Right lobe of liver (tissue), 6 donors: ENCODE measurements at regions not wholly inside any gene's neighbourhood (a gene's known extent, or its start where the extent isn't known, plus 50 kb on each side); places are given as distances from the start of the nearest gene placed in this dataset.

ENCODE experiments used
- ATAC-seq, 4 donors: fragments of 200-7000 bp; cut with Tn5 transposase; one replicate each; pipeline ENCODE4 v1.9.1; 2020; ENCODE audit warnings: mild to moderate bottlenecking in 4 of 4, moderate library complexity in 4 of 4
- DNase-seq, 3 donors: peaks; one replicate each; pipeline ENCODE4 v3.0.0-alpha.2; 2020
- H3K27ac ChIP-seq, 3 donors: fragments of 200-600 bp; one replicate each; pipeline ENCODE4 v1.8.0; 2022
- H3K27me3 ChIP-seq, 2 donors: fragments of 200-600 bp; one replicate each; pipeline ENCODE4 v1.8.0; 2022
- H3K36me3 ChIP-seq, 4 donors: fragments of 200-600 bp; sonication (generic) in 1 of 4; one replicate each; pipeline versions ENCODE4 v1.5.1 to v1.8.0; 2017 to 2022; ENCODE audit warnings: control low read depth in 1 of 4
- H3K4me1 ChIP-seq, 4 donors: fragments of 200-600 bp; sonication (generic) in 1 of 4; one replicate each; pipeline versions ENCODE4 v1.5.1 to v1.8.0; 2017 to 2022; ENCODE audit warnings: control low read depth in 1 of 4
- H3K4me3 ChIP-seq, 3 donors: fragments of 200-600 bp; one replicate each; pipeline ENCODE4 v1.8.0; 2022
- H3K9me3 ChIP-seq, 4 donors: fragments of 200-600 bp; sonication (generic) in 1 of 4; one replicate each; pipeline versions ENCODE4 v1.5.1 to v1.8.0; 2017 to 2022; ENCODE audit warnings: control low read depth in 1 of 4
- POLR2A ChIP-seq: fragments of 450-650 bp; IDR thresholded peaks from one replicate; pipeline ENCODE4 v1.6.1; 2017; ENCODE audit warnings: antibody characterized with exemption, mild to moderate bottlenecking
- WGBS: methylation state at CpG from one replicate; pipeline ENCODE4 v1.1.6; 2018; ENCODE audit warnings: low coverage, low lambda C conversion rate; ENCODE audit not compliant: insufficient coverage; ENCODE audit errors: missing lambda C conversion rate; 5-methylcytosine and 5-hydroxymethylcytosine counted together
- intact Hi-C, 2 donors: fragments of 100-400 bp; cut with DNase I; formaldehyde crosslinking; loops; one replicate each; pipeline versions ENCODE4 v1.11.2 to v1.14.1; 2022
- TF ChIP-seq, protein P1 (sequence below), 4 donors: fragments of 200-600 bp in 3 of 4; fragments of 450-650 bp in 1 of 4; IDR thresholded peaks; one replicate each; pipeline versions ENCODE4 v1.5.1 to v1.8.0; 2016 to 2022; ENCODE audit warnings: antibody characterized with exemption in 4 of 4, mild to moderate bottlenecking in 2 of 4
- donor health status: DM: no; HTN: yes; CAD: no.
- donor health status: DM: no; HTN: no; CAD: no.
- donor health status: DM: no; HTN: no; CAD: no.
- donor health status: DM: no; HTN: yes; CAD: no.
- donor health status: DM: no; HTN: yes; CAD: no.

- Histone ChIP-seq H3K4me1 (no peaks in the 10 kb centered on the region), H3K4me3 (no peak overlapping the region), H3K27me3 (no peaks in the 10 kb centered on the region), H3K27ac (no peak overlapping the region), H3K36me3 (no peaks in the 10 kb centered on the region), H3K9me3 (no peaks in the 10 kb centered on the region)
- WGBS, result 21% methylated on average over 3 of the region's 3 CpGs
- TF ChIP-seq POLR2A, result no peak
- TF ChIP-seq, protein P1, sequence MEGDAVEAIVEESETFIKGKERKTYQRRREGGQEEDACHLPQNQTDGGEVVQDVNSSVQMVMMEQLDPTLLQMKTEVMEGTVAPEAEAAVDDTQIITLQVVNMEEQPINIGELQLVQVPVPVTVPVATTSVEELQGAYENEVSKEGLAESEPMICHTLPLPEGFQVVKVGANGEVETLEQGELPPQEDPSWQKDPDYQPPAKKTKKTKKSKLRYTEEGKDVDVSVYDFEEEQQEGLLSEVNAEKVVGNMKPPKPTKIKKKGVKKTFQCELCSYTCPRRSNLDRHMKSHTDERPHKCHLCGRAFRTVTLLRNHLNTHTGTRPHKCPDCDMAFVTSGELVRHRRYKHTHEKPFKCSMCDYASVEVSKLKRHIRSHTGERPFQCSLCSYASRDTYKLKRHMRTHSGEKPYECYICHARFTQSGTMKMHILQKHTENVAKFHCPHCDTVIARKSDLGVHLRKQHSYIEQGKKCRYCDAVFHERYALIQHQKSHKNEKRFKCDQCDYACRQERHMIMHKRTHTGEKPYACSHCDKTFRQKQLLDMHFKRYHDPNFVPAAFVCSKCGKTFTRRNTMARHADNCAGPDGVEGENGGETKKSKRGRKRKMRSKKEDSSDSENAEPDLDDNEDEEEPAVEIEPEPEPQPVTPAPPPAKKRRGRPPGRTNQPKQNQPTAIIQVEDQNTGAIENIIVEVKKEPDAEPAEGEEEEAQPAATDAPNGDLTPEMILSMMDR (IDR thresholded peaks at IDR 0.05), result no peak
- ATAC-seq (no peak), DNase-seq (no peak)
- intact Hi-C loops, result loop anchor here in 1 of 2 donors (10.0 kb wide), 1 partner anchor 170 kb away; no protein-coding TSS in a partner anchor
Measured at GRCh38 chr16:51814617-51815016, 663.5 kb upstream of the SALL1 start.

- no peak for TF ChIP-seq POLR2A
- TF ChIP-seq, protein P1 (IDR thresholded peaks at IDR 0.05), result no peak
- intact Hi-C loops, result loop anchor here in 1 of 2 donors (10.0 kb wide), 1 partner anchor 171 kb away; no protein-coding TSS in a partner anchor
- no peaks in the 10 kb centered on the region for H3K27me3 ChIP-seq
- no peak overlapping the region for H3K4me3 ChIP-seq
- H3K4me1 ChIP-seq, result no peaks in the 10 kb centered on the region
- no peaks in the 10 kb centered on the region for H3K9me3 ChIP-seq
- no peaks in the 10 kb centered on the region for H3K36me3 ChIP-seq
- ATAC-seq, result no peak
- DNase-seq, result no peak
- WGBS, result 68% methylated on average over 4 of the region's 4 CpGs
- no peak overlapping the region for H3K27ac ChIP-seq
Measured at GRCh38 chr16:51813609-51814008, 662.5 kb upstream of the SALL1 start.

DNA sequence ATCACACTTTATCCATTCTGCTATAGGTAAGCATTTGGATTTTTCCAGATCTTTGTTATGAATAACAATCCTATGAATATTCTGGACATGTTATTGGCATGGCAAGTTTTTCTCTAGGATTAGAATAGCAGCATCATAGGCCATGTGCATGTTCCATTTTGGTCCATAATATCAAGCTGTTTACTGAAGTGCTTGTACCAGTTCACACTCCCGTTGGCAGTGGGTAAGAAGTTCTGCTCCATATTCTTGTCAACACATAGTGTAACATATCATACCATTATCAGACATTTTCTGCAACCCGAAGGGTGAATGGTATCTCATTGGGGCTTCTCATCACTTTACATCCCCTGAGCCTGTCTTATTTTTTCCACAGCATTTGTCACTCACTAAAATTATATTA lies 661.9 kb upstream of the SALL1 start:
- intact Hi-C loops, result loop anchor here in 1 of 2 donors (10.0 kb wide), 1 partner anchor 172 kb away; no protein-coding TSS in a partner anchor
- no peaks in the 10 kb centered on the region for H3K36me3 ChIP-seq

DNA sequence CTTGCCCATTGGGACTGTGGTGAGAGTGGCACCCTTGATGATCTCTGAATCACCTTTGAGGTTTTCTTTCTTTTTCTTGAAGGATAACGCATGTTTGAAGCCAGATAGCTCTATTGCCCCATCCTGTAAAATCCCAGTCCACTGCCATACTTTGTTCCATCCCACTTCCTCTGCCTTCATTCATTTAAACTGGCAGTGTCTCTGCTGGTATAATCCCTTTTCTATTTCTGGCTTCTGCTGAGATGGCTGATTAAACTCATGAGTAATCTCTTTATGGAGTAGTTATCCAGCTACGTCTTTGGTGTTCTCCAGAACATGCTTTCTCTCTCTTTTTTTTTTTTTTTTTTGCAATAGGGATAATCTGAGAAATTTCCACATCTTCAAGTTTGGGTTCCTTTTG lies 656.5 kb upstream of the SALL1 start:
- H3K27me3 ChIP-seq, result no peaks in the 10 kb centered on the region
- TF ChIP-seq POLR2A, result no peak
- TF ChIP-seq, protein P1 (IDR thresholded peaks at IDR 0.05), result no peak
- H3K9me3 ChIP-seq, result no peaks in the 10 kb centered on the region
- 41% methylated on average over 2 of the region's 2 CpGs for WGBS
- DNase-seq (no peak), ATAC-seq (no peak)
- no peaks in the 10 kb centered on the region for H3K4me1 ChIP-seq
- no peak overlapping the region for H3K27ac ChIP-seq
- H3K36me3 ChIP-seq, result no peaks in the 10 kb centered on the region
- H3K4me3 ChIP-seq, result no peak overlapping the region
- intact Hi-C loops, result no loop called here

More for the DNA sequence above, 661.9 kb upstream of the SALL1 start:
- TF ChIP-seq, protein P1 (IDR thresholded peaks at IDR 0.05), result no peak
- TF ChIP-seq POLR2A, result no peak
- H3K9me3 ChIP-seq, result no peaks in the 10 kb centered on the region
- no peaks in the 10 kb centered on the region for H3K27me3 ChIP-seq
- DNase-seq (no peak), ATAC-seq (no peak)
- no peak overlapping the region for H3K27ac ChIP-seq
- no peak overlapping the region for H3K4me3 ChIP-seq
- 37% methylated on average over 2 of the region's 2 CpGs for WGBS
- H3K4me1 ChIP-seq, result no peaks in the 10 kb centered on the region

DNA sequence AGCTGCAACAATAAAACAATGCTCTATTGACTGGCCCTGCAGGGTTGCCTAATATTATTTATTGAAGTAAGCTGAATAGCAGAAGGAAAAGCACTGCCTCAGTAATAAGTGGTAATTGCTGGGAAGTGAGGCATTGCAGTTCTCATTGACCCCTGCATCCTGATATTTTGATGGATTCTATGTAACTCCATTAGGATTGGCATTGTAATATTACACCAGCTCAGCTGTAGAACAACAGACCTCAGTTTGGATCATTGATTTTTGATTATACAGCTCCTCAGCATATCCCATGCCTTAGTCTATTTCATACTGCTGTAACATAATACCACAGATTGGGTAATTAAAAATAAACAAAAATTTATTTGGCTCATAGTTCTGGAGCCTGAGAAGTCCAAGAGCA lies 650.6 kb upstream of the SALL1 start:
- ATAC-seq, result no peak
- no peak for TF ChIP-seq POLR2A
- TF ChIP-seq, protein P1 (IDR thresholded peaks at IDR 0.05), result no peak
- intact Hi-C loops, result no loop called here
- no peak overlapping the region for H3K4me3 ChIP-seq
- H3K4me1 ChIP-seq, result no peaks in the 10 kb centered on the region
- no peaks in the 10 kb centered on the region for H3K27me3 ChIP-seq
- H3K27ac ChIP-seq, result no peak overlapping the region
- no peaks in the 10 kb centered on the region for H3K9me3 ChIP-seq
- H3K36me3 ChIP-seq, result no peaks in the 10 kb centered on the region
- no peak for DNase-seq
